ENCODE measurements at regions not wholly inside any gene's neighbourhood (a gene's known extent, or its start where the extent isn't known, plus 50 kb on each side); places are given as distances from the start of the nearest gene placed in this dataset.

DNA sequence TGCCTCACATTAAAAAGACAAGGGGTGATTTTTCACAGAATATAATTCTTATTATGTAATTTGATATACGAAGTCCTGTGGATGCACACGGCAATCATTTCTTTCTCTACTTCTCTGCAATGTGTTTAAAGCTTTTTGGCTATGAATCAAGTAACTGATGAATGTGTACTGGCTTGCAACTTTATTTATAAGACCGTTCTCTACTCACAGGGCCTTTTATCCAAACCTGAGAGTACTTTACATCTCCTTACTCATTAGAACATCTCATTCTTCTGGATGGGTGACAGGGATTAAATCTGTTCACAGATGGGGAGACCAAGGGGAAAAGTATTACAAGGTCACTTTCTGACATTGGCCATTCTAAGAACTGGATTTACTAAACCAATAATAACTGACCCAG, 215.8 kb upstream of the DIO2 start:
- ATAC-seq (ENCODE audit: poor library complexity): no peak
- no peaks in the 10 kb centered on the region for H3K36me3 Mint-ChIP-seq (ENCODE audit: low read depth)
- H3K36me3 ChIP-seq (ENCODE audit: insufficient read depth, low read length): no peaks in the 10 kb centered on the region
- no peaks in the 10 kb centered on the region for H3K27me3 ChIP-seq (ENCODE audit: control insufficient read depth in 1 of 2, insufficient read depth in 2 of 2, low read length in 2 of 2)
- no peaks in the 10 kb centered on the region for H3K27me3 Mint-ChIP-seq
- H3K27ac Mint-ChIP-seq: no peak overlapping the region
- ChIA-PET POLR2A (no interaction called here), CTCF (no interaction called here)
- DNase-seq: no peak
- TF ChIP-seq, protein P1, sequence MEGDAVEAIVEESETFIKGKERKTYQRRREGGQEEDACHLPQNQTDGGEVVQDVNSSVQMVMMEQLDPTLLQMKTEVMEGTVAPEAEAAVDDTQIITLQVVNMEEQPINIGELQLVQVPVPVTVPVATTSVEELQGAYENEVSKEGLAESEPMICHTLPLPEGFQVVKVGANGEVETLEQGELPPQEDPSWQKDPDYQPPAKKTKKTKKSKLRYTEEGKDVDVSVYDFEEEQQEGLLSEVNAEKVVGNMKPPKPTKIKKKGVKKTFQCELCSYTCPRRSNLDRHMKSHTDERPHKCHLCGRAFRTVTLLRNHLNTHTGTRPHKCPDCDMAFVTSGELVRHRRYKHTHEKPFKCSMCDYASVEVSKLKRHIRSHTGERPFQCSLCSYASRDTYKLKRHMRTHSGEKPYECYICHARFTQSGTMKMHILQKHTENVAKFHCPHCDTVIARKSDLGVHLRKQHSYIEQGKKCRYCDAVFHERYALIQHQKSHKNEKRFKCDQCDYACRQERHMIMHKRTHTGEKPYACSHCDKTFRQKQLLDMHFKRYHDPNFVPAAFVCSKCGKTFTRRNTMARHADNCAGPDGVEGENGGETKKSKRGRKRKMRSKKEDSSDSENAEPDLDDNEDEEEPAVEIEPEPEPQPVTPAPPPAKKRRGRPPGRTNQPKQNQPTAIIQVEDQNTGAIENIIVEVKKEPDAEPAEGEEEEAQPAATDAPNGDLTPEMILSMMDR (IDR thresholded peaks at IDR 0.05): no peak
- H3K4me1 Mint-ChIP-seq (ENCODE audit: low read depth): no peaks in the 10 kb centered on the region
- intact Hi-C loops (cut with DNase I, micrococcal nuclease): no loop called here
- H3K9me3 Mint-ChIP-seq: no peaks in the 10 kb centered on the region
- H3K4me1 ChIP-seq (ENCODE audit: insufficient read depth, low read length): no peaks in the 10 kb centered on the region
- peaks cover 0 to 8% of the 10 kb centered on the region in 2 experiments for H3K9me3 ChIP-seq (ENCODE audit: control insufficient read depth in 1 of 2, insufficient read depth in 1 of 2, low read length in 2 of 2)
- H3K4me3 ChIP-seq (ENCODE audit: low read length): no peak overlapping the region
- H3K27ac ChIP-seq (ENCODE audit: low read depth in 1 of 2, low read length in 2 of 2): no peak overlapping the region
- no peak overlapping the region for H3K4me3 Mint-ChIP-seq

DNA sequence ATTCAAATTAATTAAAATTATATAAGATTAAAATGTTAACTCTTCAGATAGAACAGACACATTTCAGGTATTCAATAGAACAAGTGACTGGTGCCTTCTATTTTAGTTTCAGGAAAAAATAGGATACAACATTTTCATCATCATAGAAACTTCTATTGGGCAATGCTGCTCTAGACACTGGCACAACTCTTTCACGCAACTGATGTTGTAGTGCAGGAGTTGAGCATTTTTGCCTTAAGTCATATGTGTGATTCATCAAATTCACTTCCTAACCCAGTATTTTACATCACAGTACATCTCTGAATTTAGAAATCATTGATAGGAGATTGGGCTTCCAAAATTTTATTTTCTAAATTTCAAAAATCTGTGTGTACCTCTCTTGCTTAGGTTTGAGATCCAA, 215.4 kb upstream of the DIO2 start:
- Mint-ChIP-seq H3K4me1 (ENCODE audit: low read depth) (no peaks in the 10 kb centered on the region), H3K27me3 (no peaks in the 10 kb centered on the region), H3K27ac (no peak overlapping the region), H3K4me3 (no peak overlapping the region), H3K9me3 (no peaks in the 10 kb centered on the region), H3K36me3 (ENCODE audit: low read depth) (no peaks in the 10 kb centered on the region)
- H3K4me1 ChIP-seq (ENCODE audit: insufficient read depth, low read length): no peaks in the 10 kb centered on the region
- CTCF ChIA-PET: no interaction called here
- H3K27ac ChIP-seq (ENCODE audit: low read depth in 1 of 2, low read length in 2 of 2): no peak overlapping the region
- ATAC-seq (ENCODE audit: poor library complexity) (no peak), DNase-seq (no peak)
- TF ChIP-seq, protein P1 (IDR thresholded peaks at IDR 0.05): no peak
- POLR2A ChIA-PET: no interaction called here
- H3K9me3 ChIP-seq (ENCODE audit: control insufficient read depth in 1 of 2, insufficient read depth in 1 of 2, low read length in 2 of 2): peaks cover 0 to 8% of the 10 kb centered on the region in 2 experiments
- no peaks in the 10 kb centered on the region for H3K27me3 ChIP-seq (ENCODE audit: control insufficient read depth in 1 of 2, insufficient read depth in 2 of 2, low read length in 2 of 2)
- H3K36me3 ChIP-seq (ENCODE audit: insufficient read depth, low read length): no peaks in the 10 kb centered on the region
- no peak overlapping the region for H3K4me3 ChIP-seq (ENCODE audit: low read length)
- intact Hi-C loops (cut with DNase I, micrococcal nuclease): no loop called here

DNA sequence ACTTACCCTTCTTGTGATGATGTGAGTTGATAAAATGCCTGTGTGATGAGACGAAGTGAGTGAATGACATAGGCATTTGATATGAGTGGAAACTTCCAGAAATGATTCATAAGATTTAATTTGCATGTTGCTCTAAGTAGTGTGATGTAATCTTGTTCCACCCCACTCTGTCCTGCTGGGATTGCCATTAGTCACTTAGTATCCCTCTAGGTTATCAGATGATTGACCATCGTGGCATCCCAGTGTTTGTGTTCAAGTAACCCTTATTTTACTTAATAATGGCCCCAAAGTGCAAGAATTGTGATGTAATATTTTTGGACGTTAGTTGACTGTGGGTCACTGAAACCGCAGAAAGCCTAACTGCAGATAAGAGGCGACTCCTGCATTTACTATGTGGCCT, 214.4 kb upstream of the DIO2 start:
- intact Hi-C loops (cut with DNase I, micrococcal nuclease): no loop called here
- no peaks in the 10 kb centered on the region for H3K36me3 Mint-ChIP-seq (ENCODE audit: low read depth)
- Histone ChIP-seq H3K9me3 (ENCODE audit: control insufficient read depth in 1 of 2, insufficient read depth in 1 of 2, low read length in 2 of 2) (peaks cover 0 to 8% of the 10 kb centered on the region in 2 experiments), H3K4me3 (ENCODE audit: low read length) (no peak overlapping the region), H3K27ac (ENCODE audit: low read depth in 1 of 2, low read length in 2 of 2) (no peak overlapping the region), H3K27me3 (ENCODE audit: control insufficient read depth in 1 of 2, insufficient read depth in 2 of 2, low read length in 2 of 2) (no peaks in the 10 kb centered on the region), H3K4me1 (ENCODE audit: insufficient read depth, low read length) (no peaks in the 10 kb centered on the region), H3K36me3 (ENCODE audit: insufficient read depth, low read length) (no peaks in the 10 kb centered on the region)
- no peaks in the 10 kb centered on the region for H3K9me3 Mint-ChIP-seq
- TF ChIP-seq, protein P1 (IDR thresholded peaks at IDR 0.05): no peak
- H3K4me3 Mint-ChIP-seq: no peak overlapping the region
- no peaks in the 10 kb centered on the region for H3K27me3 Mint-ChIP-seq
- no peak for ATAC-seq (ENCODE audit: poor library complexity)
- H3K27ac Mint-ChIP-seq: no peak overlapping the region
- CTCF ChIA-PET: no interaction called here
- no peaks in the 10 kb centered on the region for H3K4me1 Mint-ChIP-seq (ENCODE audit: low read depth)
- POLR2A ChIA-PET: no interaction called here
- DNase-seq: no peak

Data from CD4-positive, alpha-beta T cell (primary cell).